ENCODE measurements at regions not wholly inside any gene's neighbourhood (a gene's known extent, or its start where the extent isn't known, plus 50 kb on each side); places are given as distances from the start of the nearest gene placed in this dataset.
"Not testable (repeated sequence)": the region's sequence is repeated elsewhere in the genome, so short reads cannot be mapped to it uniquely, and the experiment has no call there.

GRCh38 chr15:75792236-75792635 lies 51.0 kb upstream of the UBE2Q2 start:
- H3K9ac ChIP-seq (ENCODE audit: low read length); H3K4me3 ChIP-seq (ENCODE audit: low read depth, low read length); H3K27me3 ChIP-seq (ENCODE audit: control insufficient read depth, insufficient read depth, low read length); H3K36me3 ChIP-seq (ENCODE audit: control insufficient read depth, insufficient read depth, low read length); H3K27ac ChIP-seq (ENCODE audit: low read depth, low read length); H3K9me3 ChIP-seq (ENCODE audit: control insufficient read depth, insufficient read depth, low read depth, low read length); H3K4me1 ChIP-seq (ENCODE audit: control insufficient read depth, insufficient read depth, low read length): not testable (repeated sequence)

GRCh38 chr15:75791337-75791713 lies 51.9 kb upstream of the UBE2Q2 start:
- H3K4me3 ChIP-seq (ENCODE audit: low read depth, low read length) = no peak overlapping the region
- no peak overlapping the region for H3K27ac ChIP-seq (ENCODE audit: low read depth, low read length)
- no peaks in the 10 kb centered on the region for H3K9me3 ChIP-seq (ENCODE audit: control insufficient read depth, insufficient read depth, low read depth, low read length)
- no peak overlapping the region for H3K9ac ChIP-seq (ENCODE audit: low read length)
- H3K36me3 ChIP-seq (ENCODE audit: control insufficient read depth, insufficient read depth, low read length) = no peaks in the 10 kb centered on the region
- no peaks in the 10 kb centered on the region for H3K4me1 ChIP-seq (ENCODE audit: control insufficient read depth, insufficient read depth, low read length)
- no peaks in the 10 kb centered on the region for H3K27me3 ChIP-seq (ENCODE audit: control insufficient read depth, insufficient read depth, low read length)

- Histone ChIP-seq H3K4me3 (ENCODE audit: low read depth, low read length) (no peak overlapping the region), H3K9me3 (ENCODE audit: control insufficient read depth, insufficient read depth, low read depth, low read length) (no peaks in the 10 kb centered on the region), H3K4me1 (ENCODE audit: control insufficient read depth, insufficient read depth, low read length) (no peaks in the 10 kb centered on the region), H3K27me3 (ENCODE audit: control insufficient read depth, insufficient read depth, low read length) (no peaks in the 10 kb centered on the region), H3K9ac (ENCODE audit: low read length) (no peak overlapping the region), H3K36me3 (ENCODE audit: control insufficient read depth, insufficient read depth, low read length) (no peaks in the 10 kb centered on the region), H3K27ac (ENCODE audit: low read depth, low read length) (no peak overlapping the region)
Measured at GRCh38 chr15:75790631-75791336, 52.5 kb upstream of the UBE2Q2 start.

GRCh38 chr15:75786575-75786947 lies 56.7 kb upstream of the UBE2Q2 start:
- Histone ChIP-seq H3K9me3 (ENCODE audit: control insufficient read depth, insufficient read depth, low read depth, low read length) (no peaks in the 10 kb centered on the region), H3K4me3 (ENCODE audit: low read depth, low read length) (no peak overlapping the region; the same call in 1 of the 2 replicates), H3K9ac (ENCODE audit: low read length) (no peak overlapping the region), H3K36me3 (ENCODE audit: control insufficient read depth, insufficient read depth, low read length) (no peaks in the 10 kb centered on the region), H3K27me3 (ENCODE audit: control insufficient read depth, insufficient read depth, low read length) (peaks cover 2% of the 10 kb centered on the region; the same call in 1 of the 2 replicates), H3K4me1 (ENCODE audit: control insufficient read depth, insufficient read depth, low read length) (no peaks in the 10 kb centered on the region), H3K27ac (ENCODE audit: low read depth, low read length) (no peak overlapping the region)

- Histone ChIP-seq H3K4me1 (ENCODE audit: control insufficient read depth, insufficient read depth, low read length) (no peaks in the 10 kb centered on the region), H3K9me3 (ENCODE audit: control insufficient read depth, insufficient read depth, low read depth, low read length) (no peaks in the 10 kb centered on the region), H3K27ac (ENCODE audit: low read depth, low read length) (no peak overlapping the region), H3K9ac (ENCODE audit: low read length) (no peak overlapping the region), H3K36me3 (ENCODE audit: control insufficient read depth, insufficient read depth, low read length) (no peaks in the 10 kb centered on the region), H3K4me3 (ENCODE audit: low read depth, low read length) (no peak overlapping the region; the same call in 1 of the 2 replicates), H3K27me3 (ENCODE audit: control insufficient read depth, insufficient read depth, low read length) (peaks cover 2% of the 10 kb centered on the region; the same call in 1 of the 2 replicates)
Measured at GRCh38 chr15:75785771-75786574, 57.3 kb upstream of the UBE2Q2 start.

GRCh38 chr15:75784511-75785480 lies 58.5 kb upstream of the UBE2Q2 start:
- H3K27me3 ChIP-seq (ENCODE audit: control insufficient read depth, insufficient read depth, low read length); H3K4me1 ChIP-seq (ENCODE audit: control insufficient read depth, insufficient read depth, low read length); H3K9me3 ChIP-seq (ENCODE audit: control insufficient read depth, insufficient read depth, low read depth, low read length); H3K9ac ChIP-seq (ENCODE audit: low read length); H3K4me3 ChIP-seq (ENCODE audit: low read depth, low read length); H3K36me3 ChIP-seq (ENCODE audit: control insufficient read depth, insufficient read depth, low read length); H3K27ac ChIP-seq (ENCODE audit: low read depth, low read length): not testable (repeated sequence)

GRCh38 chr15:75783566-75783965 lies 59.7 kb upstream of the UBE2Q2 start:
- H3K9ac ChIP-seq (ENCODE audit: low read length); H3K27me3 ChIP-seq (ENCODE audit: control insufficient read depth, insufficient read depth, low read length); H3K4me3 ChIP-seq (ENCODE audit: low read depth, low read length); H3K36me3 ChIP-seq (ENCODE audit: control insufficient read depth, insufficient read depth, low read length); H3K9me3 ChIP-seq (ENCODE audit: control insufficient read depth, insufficient read depth, low read depth, low read length); H3K27ac ChIP-seq (ENCODE audit: low read depth, low read length); H3K4me1 ChIP-seq (ENCODE audit: control insufficient read depth, insufficient read depth, low read length): not testable (repeated sequence)

GRCh38 chr15:75782926-75783325 lies 60.3 kb upstream of the UBE2Q2 start:
- no peak overlapping the region for H3K9ac ChIP-seq (ENCODE audit: low read length)
- no peaks in the 10 kb centered on the region for H3K36me3 ChIP-seq (ENCODE audit: control insufficient read depth, insufficient read depth, low read length)
- no peaks in the 10 kb centered on the region for H3K9me3 ChIP-seq (ENCODE audit: control insufficient read depth, insufficient read depth, low read depth, low read length)
- peaks cover 2% of the 10 kb centered on the region; the same call in 1 of the 2 replicates for H3K27me3 ChIP-seq (ENCODE audit: control insufficient read depth, insufficient read depth, low read length)
- H3K4me1 ChIP-seq (ENCODE audit: control insufficient read depth, insufficient read depth, low read length) = no peaks in the 10 kb centered on the region
- H3K27ac ChIP-seq (ENCODE audit: low read depth, low read length) = no peak overlapping the region
- no peak overlapping the region for H3K4me3 ChIP-seq (ENCODE audit: low read depth, low read length)

GRCh38 chr15:75780995-75781394 lies 62.3 kb upstream of the UBE2Q2 start:
- not testable (repeated sequence) for H3K9ac ChIP-seq (ENCODE audit: low read length); H3K27ac ChIP-seq (ENCODE audit: low read depth, low read length); H3K9me3 ChIP-seq (ENCODE audit: control insufficient read depth, insufficient read depth, low read depth, low read length); H3K27me3 ChIP-seq (ENCODE audit: control insufficient read depth, insufficient read depth, low read length); H3K36me3 ChIP-seq (ENCODE audit: control insufficient read depth, insufficient read depth, low read length); H3K4me3 ChIP-seq (ENCODE audit: low read depth, low read length)
- H3K4me1 ChIP-seq (ENCODE audit: control insufficient read depth, insufficient read depth, low read length) = peaks cover 15% of the 10 kb centered on the region; the same call in 1 of the 2 replicates

GRCh38 chr15:75779504-75779903 lies 63.7 kb upstream of the UBE2Q2 start:
- no peaks in the 10 kb centered on the region for H3K9me3 ChIP-seq (ENCODE audit: control insufficient read depth, insufficient read depth, low read depth, low read length)
- H3K36me3 ChIP-seq (ENCODE audit: control insufficient read depth, insufficient read depth, low read length) = no peaks in the 10 kb centered on the region
- H3K27me3 ChIP-seq (ENCODE audit: control insufficient read depth, insufficient read depth, low read length) = peaks cover 2% of the 10 kb centered on the region; the same call in 1 of the 2 replicates
- no peak overlapping the region for H3K9ac ChIP-seq (ENCODE audit: low read length)
- no peak overlapping the region for H3K27ac ChIP-seq (ENCODE audit: low read depth, low read length)
- no peak overlapping the region for H3K4me3 ChIP-seq (ENCODE audit: low read depth, low read length)
- peaks cover 22% of the 10 kb centered on the region; the same call in 1 of the 2 replicates for H3K4me1 ChIP-seq (ENCODE audit: control insufficient read depth, insufficient read depth, low read length)

All from HUES6 (cell line).